ENCODE measurements at regions not wholly inside any gene's neighbourhood (a gene's known extent, or its start where the extent isn't known, plus 50 kb on each side); places are given as distances from the start of the nearest gene placed in this dataset.

GRCh38 chr17:64773836-64774761 lies 112.0 kb upstream of the SMURF2 start (continued):
- TF ChIP-seq RERE (CRISPR knock-in tag; IDR thresholded peaks at IDR 0.05; ENCODE audit: low read depth) (no peak), ZNF710 (CRISPR knock-in tag; IDR thresholded peaks at IDR 0.05; ENCODE audit: borderline replicate concordance) (no peak; the same call in 1 of the 2 replicates), PLSCR1 (CRISPR knock-in tag; IDR thresholded peaks at IDR 0.05; ENCODE audit: borderline replicate concordance) (no peak), SPEN (CRISPR knock-in tag; IDR thresholded peaks at IDR 0.05; ENCODE audit: low read depth) (peak; percentile 36; the same call in 1 of the 2 replicates), SNAPC5 (CRISPR knock-in tag; IDR thresholded peaks at IDR 0.05; ENCODE audit: borderline replicate concordance) (no peak), BRF2 (CRISPR knock-in tag; IDR thresholded peaks at IDR 0.05) (no peak), HOXA5 (CRISPR knock-in tag; IDR thresholded peaks at IDR 0.05) (peak; percentile 39; the same call in 1 of the 2 replicates), ZFP90 (CRISPR knock-in tag; IDR thresholded peaks at IDR 0.05; ENCODE audit: borderline replicate concordance) (peak; percentile 43; the same call in 1 of the 2 replicates), IRF2 (CRISPR knock-in tag; IDR thresholded peaks at IDR 0.05) (no peak; the same call in 1 of the 2 replicates), TOE1 (CRISPR knock-in tag; IDR thresholded peaks at IDR 0.05) (no peak), ZNF281 (CRISPR knock-in tag; IDR thresholded peaks at IDR 0.05; ENCODE audit: borderline replicate concordance) (no peak), POLR2AphosphoS2 (IDR thresholded peaks at IDR 0.05; ENCODE audit: low read depth, low read length) (no peak)

All from HepG2 (cell line).